ENCODE measurements at regions not wholly inside any gene's neighbourhood (a gene's known extent, or its start where the extent isn't known, plus 50 kb on each side); places are given as distances from the start of the nearest gene placed in this dataset.

GRCh38 chr2:128681507-128681906 is 362.8 kb upstream of the HS6ST1 start:
- TF ChIP-seq, protein P1, sequence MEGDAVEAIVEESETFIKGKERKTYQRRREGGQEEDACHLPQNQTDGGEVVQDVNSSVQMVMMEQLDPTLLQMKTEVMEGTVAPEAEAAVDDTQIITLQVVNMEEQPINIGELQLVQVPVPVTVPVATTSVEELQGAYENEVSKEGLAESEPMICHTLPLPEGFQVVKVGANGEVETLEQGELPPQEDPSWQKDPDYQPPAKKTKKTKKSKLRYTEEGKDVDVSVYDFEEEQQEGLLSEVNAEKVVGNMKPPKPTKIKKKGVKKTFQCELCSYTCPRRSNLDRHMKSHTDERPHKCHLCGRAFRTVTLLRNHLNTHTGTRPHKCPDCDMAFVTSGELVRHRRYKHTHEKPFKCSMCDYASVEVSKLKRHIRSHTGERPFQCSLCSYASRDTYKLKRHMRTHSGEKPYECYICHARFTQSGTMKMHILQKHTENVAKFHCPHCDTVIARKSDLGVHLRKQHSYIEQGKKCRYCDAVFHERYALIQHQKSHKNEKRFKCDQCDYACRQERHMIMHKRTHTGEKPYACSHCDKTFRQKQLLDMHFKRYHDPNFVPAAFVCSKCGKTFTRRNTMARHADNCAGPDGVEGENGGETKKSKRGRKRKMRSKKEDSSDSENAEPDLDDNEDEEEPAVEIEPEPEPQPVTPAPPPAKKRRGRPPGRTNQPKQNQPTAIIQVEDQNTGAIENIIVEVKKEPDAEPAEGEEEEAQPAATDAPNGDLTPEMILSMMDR (IDR thresholded peaks at IDR 0.05), result no peak
- TF ChIP-seq POLR2A (IDR thresholded peaks at IDR 0.05), result no peak
